Tibial nerve (tissue), 4 donors: ENCODE measurements at regions not wholly inside any gene's neighbourhood (a gene's known extent, or its start where the extent isn't known, plus 50 kb on each side); places are given as distances from the start of the nearest gene placed in this dataset.

Experiments used
- DNase-seq, 2 donors: peaks; one replicate each; pipeline ENCODE4 v3.0.0-alpha.2; 2019; ENCODE audit warnings: low spot score in 2 of 2
- H3K27ac ChIP-seq, 4 donors: fragments of 200-600 bp; sonication (generic) in 3 of 4; one replicate each; pipeline ENCODE4 v1.5.1; 2017 to 2019; ENCODE audit warnings: mild to moderate bottlenecking in 1 of 4
- H3K27me3 ChIP-seq, 2 donors: fragments of 200-600 bp; sonication (generic) in 1 of 2; one replicate each; pipeline versions ENCODE4 v1.5.1 to v1.6.0; 2017 to 2019
- H3K36me3 ChIP-seq, 3 donors: fragments of 200-600 bp; sonication (generic); one replicate each; pipeline ENCODE4 v1.5.1; 2018 to 2019
- H3K4me1 ChIP-seq, 4 donors: fragments of 200-600 bp; sonication (generic) in 3 of 4; one replicate each; pipeline ENCODE4 v1.5.1; 2017 to 2019
- H3K4me3 ChIP-seq, 4 donors: fragments of 200-600 bp; sonication (generic) in 3 of 4; one replicate each; pipeline ENCODE4 v1.5.1; 2017 to 2019; ENCODE audit warnings: mild to moderate bottlenecking in 1 of 4, moderate library complexity in 1 of 4
- H3K9me3 ChIP-seq, 4 donors: fragments of 200-600 bp; sonication (generic) in 3 of 4; one replicate each; pipeline ENCODE4 v1.5.1; 2017 to 2019
- CTCF ChIP-seq, 5 experiments: fragments of 200-600 bp in 3 of 5; fragments of 450-650 bp in 2 of 5; sonication (generic) in 3 of 5; IDR thresholded peaks; one replicate each; pipeline ENCODE4 v1.5.1; 2016 to 2019; ENCODE audit warnings: antibody characterized with exemption in 5 of 5, mild to moderate bottlenecking in 3 of 5, moderate library complexity in 2 of 5
- EP300 ChIP-seq, 2 donors: sonication (generic); formaldehyde crosslinking; IDR thresholded peaks; one replicate each; pipeline ENCODE4 v1.6.1; 2017; ENCODE audit warnings: antibody characterized with exemption in 2 of 2, mild to moderate bottlenecking in 1 of 2
- POLR2A ChIP-seq, 2 donors: fragments of 450-650 bp; IDR thresholded peaks; one replicate each; pipeline ENCODE4 v1.6.1; 2017; ENCODE audit warnings: antibody characterized with exemption in 2 of 2, mild to moderate bottlenecking in 2 of 2, moderate library complexity in 2 of 2
- WGBS, 2 donors: methylation state at CpG; one replicate each; pipeline ENCODE4 v1.1.5; 2018; 5-methylcytosine and 5-hydroxymethylcytosine counted together

- TF ChIP-seq POLR2A (IDR thresholded peaks at IDR 0.05) (no peak), EP300 (IDR thresholded peaks at IDR 0.05) (peak in 1 of 2 donors; percentile 32), CTCF (IDR thresholded peaks at IDR 0.05) (peak in 2 of 5 experiments; percentile 5 to 16)
- Histone ChIP-seq H3K36me3 (no peaks in the 10 kb centered on the region), H3K9me3 (no peaks in the 10 kb centered on the region), H3K4me1 (peaks cover 0 to 21% (median 8%) of the 10 kb centered on the region in 4 donors), H3K27me3 (peaks cover 0 to 4% of the 10 kb centered on the region in 2 donors), H3K27ac (peak overlapping the region in 2 of 4 donors; percentile 60 to 65), H3K4me3 (peak overlapping the region in 1 of 4 donors; percentile 13)
- DNase-seq: peak in 1 of 2 donors; percentile 53
- 22 to 30% methylated on average over 13 of the region's 13 CpGs for WGBS, 2 donors
These were observed 136.3 kb downstream of the FOXD1 start for GRCh38 chr5:73312146-73312871.

GRCh38 chr5:73311291-73312110, 137.1 kb downstream of the FOXD1 start:
- 14 to 18% methylated on average over 31 of the region's 31 CpGs for WGBS, 2 donors
- TF ChIP-seq EP300 (IDR thresholded peaks at IDR 0.05) (peak in 1 of 2 donors; percentile 21), CTCF (IDR thresholded peaks at IDR 0.05) (no peak)
- peak in 1 of 2 donors; percentile 49 for DNase-seq
- peak overlapping the region in 2 of 4 donors; percentile 12 to 13 for H3K4me3 ChIP-seq
- H3K27me3 ChIP-seq: peaks cover 0 to 4% of the 10 kb centered on the region in 2 donors
- H3K4me1 ChIP-seq: peaks cover 0 to 21% (median 8%) of the 10 kb centered on the region in 4 donors
- peak overlapping the region in 2 of 4 donors; percentile 60 to 65 for H3K27ac ChIP-seq
- no peaks in the 10 kb centered on the region for H3K36me3 ChIP-seq
- H3K9me3 ChIP-seq: no peaks in the 10 kb centered on the region

GRCh38 chr5:73307645-73308355, 134.8 kb downstream of the TMEM174 start:
- H3K27me3 ChIP-seq: peaks cover 1 to 26% of the 10 kb centered on the region in 2 donors
- TF ChIP-seq POLR2A (IDR thresholded peaks at IDR 0.05) (no peak), EP300 (IDR thresholded peaks at IDR 0.05) (no peak), CTCF (IDR thresholded peaks at IDR 0.05) (no peak)
- H3K27ac ChIP-seq: no peak overlapping the region
- no peak overlapping the region for H3K4me3 ChIP-seq
- no peak for DNase-seq
- peaks cover 0 to 44% (median 12%) of the 10 kb centered on the region in 4 donors for H3K4me1 ChIP-seq
- 56 to 57% methylated on average over 4 of the region's 4 CpGs for WGBS, 2 donors
- H3K36me3 ChIP-seq: no peaks in the 10 kb centered on the region
- H3K9me3 ChIP-seq: no peaks in the 10 kb centered on the region

- H3K4me1 ChIP-seq: peaks cover 0 to 43% (median 9%) of the 10 kb centered on the region in 4 donors
- peak overlapping the region in 1 of 4 donors; percentile 58 for H3K27ac ChIP-seq
- H3K4me3 ChIP-seq: no peak overlapping the region
- H3K27me3 ChIP-seq: peaks cover 4 to 36% of the 10 kb centered on the region in 2 donors
- no peaks in the 10 kb centered on the region for H3K9me3 ChIP-seq
- H3K36me3 ChIP-seq: no peaks in the 10 kb centered on the region
- TF ChIP-seq CTCF (IDR thresholded peaks at IDR 0.05) (no peak), POLR2A (IDR thresholded peaks at IDR 0.05) (no peak), EP300 (IDR thresholded peaks at IDR 0.05) (no peak)
- DNase-seq: no peak
- 58 to 64% methylated on average over 7 of the region's 7 CpGs for WGBS, 2 donors
These were observed 133.8 kb downstream of the TMEM174 start for GRCh38 chr5:73306741-73307275.
